Natural killer cell (primary cell): ENCODE measurements at regions not wholly inside any gene's neighbourhood (a gene's known extent, or its start where the extent isn't known, plus 50 kb on each side); places are given as distances from the start of the nearest gene placed in this dataset.
"Not testable (repeated sequence)": the region's sequence is repeated elsewhere in the genome, so short reads cannot be mapped to it uniquely, and the experiment has no call there.

Experiments
- ATAC-seq, 3 donors: fragments of 150-1000 bp in 2 of 3; fragments of 200-7000 bp in 1 of 3; cut with Tn5 transposase; 1 replicate in 1 of 3; 2 replicates in 2 of 3; pipeline ENCODE4 v1.10.0; 2021; ENCODE audit warnings: mild to moderate bottlenecking in 2 of 3, moderate library complexity in 2 of 3
- DNase-seq, 2 donors: peaks; one replicate each; pipeline versions ENCODE4 v3.0.0 to v3.0.0-alpha.2; 2013 to 2021; ENCODE audit warnings: mixed read lengths in 1 of 2
- H3K27ac ChIP-seq: one replicate; pipeline ENCODE4 v1.5.1; 2013; ENCODE audit warnings: mild to moderate bottlenecking, low read length
- H3K27me3 ChIP-seq: one replicate; pipeline ENCODE4 v1.6.1; 2013; ENCODE audit warnings: low read length; ENCODE audit not compliant: control insufficient read depth, insufficient read depth
- H3K36me3 ChIP-seq: one replicate; pipeline ENCODE4 v1.6.1; 2013; ENCODE audit warnings: low read length; ENCODE audit not compliant: control insufficient read depth, insufficient read depth
- H3K4me1 ChIP-seq: one replicate; pipeline ENCODE4 v1.6.1; 2013; ENCODE audit warnings: low read length; ENCODE audit not compliant: control insufficient read depth, insufficient read depth
- H3K4me3 ChIP-seq: one replicate; pipeline ENCODE4 v1.5.1; 2013; ENCODE audit warnings: low read length
- H3K9me3 ChIP-seq: one replicate; pipeline ENCODE4 v1.6.1; 2013; ENCODE audit warnings: low read length; ENCODE audit not compliant: control insufficient read depth, insufficient read depth
- H3K27ac Mint-ChIP-seq, 2 donors: one replicate each; pipeline ENCODE4 v1.8.0; 2022; ENCODE audit warnings: mild to moderate bottlenecking in 2 of 2, mixed read lengths in 2 of 2, moderate library complexity in 1 of 2
- H3K27me3 Mint-ChIP-seq, 2 donors: one replicate each; pipeline ENCODE4 v1.8.0; 2022; ENCODE audit warnings: low read depth in 2 of 2, mixed read lengths in 2 of 2
- H3K36me3 Mint-ChIP-seq: one replicate; pipeline ENCODE4 v1.8.0; 2022; ENCODE audit warnings: mixed read lengths
- H3K4me1 Mint-ChIP-seq, 2 donors: one replicate each; pipeline ENCODE4 v1.8.0; 2022; ENCODE audit warnings: mixed read lengths in 2 of 2
- H3K4me3 Mint-ChIP-seq: one replicate; pipeline ENCODE4 v1.8.0; 2022; ENCODE audit warnings: mild to moderate bottlenecking, moderate library complexity, mixed read lengths
- H3K9me3 Mint-ChIP-seq, 2 donors: one replicate each; pipeline ENCODE4 v1.8.0; 2022; ENCODE audit warnings: mixed read lengths in 2 of 2
- CTCF ChIP-seq: fragments of 200-600 bp; IDR thresholded peaks from one replicate; pipeline ENCODE4 v1.8.0; 2022; ENCODE audit warnings: antibody characterized with exemption
- WGBS: methylation state at CpG from one replicate; pipeline ENCODE4 v1.1.7; 2013; ENCODE audit warnings: missing lambda C conversion rate; ENCODE audit not compliant: insufficient coverage; 5-methylcytosine and 5-hydroxymethylcytosine counted together
- intact Hi-C: fragments of 100-400 bp; cut with micrococcal nuclease; formaldehyde crosslinking; loops from one replicate; pipeline ENCODE4 v1.14.2; 2022

- no peaks in the 10 kb centered on the region for H3K9me3 ChIP-seq
- H3K4me1 ChIP-seq = no peaks in the 10 kb centered on the region
- no peaks in the 10 kb centered on the region for H3K27me3 ChIP-seq
- WGBS = 93% methylated on average over 2 of the region's 2 CpGs
- Mint-ChIP-seq H3K4me3 (no peak overlapping the region), H3K27me3 (peaks cover 0 to 12% of the 10 kb centered on the region in 2 donors), H3K36me3 (no peaks in the 10 kb centered on the region), H3K27ac (no peak overlapping the region), H3K9me3 (no peaks in the 10 kb centered on the region), H3K4me1 (no peaks in the 10 kb centered on the region)
- no peak for TF ChIP-seq CTCF
- H3K4me3 ChIP-seq = no peak overlapping the region
- H3K36me3 ChIP-seq = no peaks in the 10 kb centered on the region
- no peak overlapping the region for H3K27ac ChIP-seq
- intact Hi-C loops = no loop called here
- no peak for ATAC-seq
- DNase-seq = no peak
These were observed 102.3 kb upstream of the GATA6 start for GRCh38 chr18:22067109-22067508.

GRCh38 chr18:22067682-22068081 lies 101.7 kb upstream of the GATA6 start:
- H3K4me3 ChIP-seq = no peak overlapping the region
- intact Hi-C loops = no loop called here
- H3K4me1 ChIP-seq = no peaks in the 10 kb centered on the region
- H3K36me3 ChIP-seq = no peaks in the 10 kb centered on the region
- no peak for TF ChIP-seq CTCF
- Mint-ChIP-seq H3K4me1 (no peaks in the 10 kb centered on the region), H3K36me3 (no peaks in the 10 kb centered on the region), H3K4me3 (no peak overlapping the region), H3K9me3 (no peaks in the 10 kb centered on the region), H3K27ac (no peak overlapping the region), H3K27me3 (peaks cover 0 to 9% of the 10 kb centered on the region in 2 donors)
- H3K27me3 ChIP-seq = no peaks in the 10 kb centered on the region
- WGBS = 98% methylated on average over 3 of the region's 3 CpGs
- DNase-seq = no peak
- H3K9me3 ChIP-seq = no peaks in the 10 kb centered on the region
- ATAC-seq = no peak
- no peak overlapping the region for H3K27ac ChIP-seq

GRCh38 chr18:22068784-22069183 lies 100.6 kb upstream of the GATA6 start:
- H3K4me3 ChIP-seq, intact Hi-C loops, H3K27ac Mint-ChIP-seq, H3K4me1 ChIP-seq, H3K27ac ChIP-seq, H3K4me1 Mint-ChIP-seq, H3K27me3 Mint-ChIP-seq, H3K27me3 ChIP-seq, H3K36me3 Mint-ChIP-seq, H3K36me3 ChIP-seq, DNase-seq, H3K4me3 Mint-ChIP-seq, H3K9me3 ChIP-seq, H3K9me3 Mint-ChIP-seq, ATAC-seq: not testable (repeated sequence)
- WGBS = 87% methylated on average over 2 of the region's 2 CpGs

- Mint-ChIP-seq H3K4me1 (no peaks in the 10 kb centered on the region), H3K27me3 (peaks cover 0 to 14% of the 10 kb centered on the region in 2 donors), H3K4me3 (no peak overlapping the region), H3K36me3 (no peaks in the 10 kb centered on the region), H3K27ac (no peak overlapping the region), H3K9me3 (no peaks in the 10 kb centered on the region)
- ATAC-seq = no peak
- H3K27me3 ChIP-seq = no peaks in the 10 kb centered on the region
- H3K9me3 ChIP-seq = no peaks in the 10 kb centered on the region
- H3K4me3 ChIP-seq = no peak overlapping the region
- H3K27ac ChIP-seq = no peak overlapping the region
- DNase-seq = no peak
- TF ChIP-seq CTCF = no peak
- WGBS = 89% methylated on average over 8 of the region's 8 CpGs
- no peaks in the 10 kb centered on the region for H3K36me3 ChIP-seq
- no peaks in the 10 kb centered on the region for H3K4me1 ChIP-seq
- intact Hi-C loops = no loop called here
These were observed 99.5 kb upstream of the GATA6 start for GRCh38 chr18:22069916-22070315.
